ENCODE measurements at regions not wholly inside any gene's neighbourhood (a gene's known extent, or its start where the extent isn't known, plus 50 kb on each side); places are given as distances from the start of the nearest gene placed in this dataset.

DNA sequence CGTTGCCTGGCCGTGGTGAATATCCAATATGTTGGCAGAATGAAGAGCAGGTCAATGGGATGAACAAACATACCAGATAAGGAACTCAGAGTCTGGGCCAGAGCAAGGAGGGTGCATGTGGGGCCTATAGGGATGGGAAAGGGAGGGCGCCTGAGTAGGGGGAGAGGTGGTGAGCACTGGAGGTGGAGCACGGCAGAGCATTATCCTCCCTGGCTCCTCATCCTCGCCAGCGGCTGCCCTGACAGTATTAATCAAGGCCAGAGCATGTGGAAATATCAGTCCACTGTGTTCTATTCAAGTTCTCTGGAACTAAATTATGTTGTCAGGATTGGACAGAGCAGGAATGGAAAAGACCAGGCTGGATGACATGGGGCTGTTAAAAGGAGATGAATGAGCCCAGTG is 254.8 kb upstream of the ZMIZ1 start:
- TF ChIP-seq, protein P1, sequence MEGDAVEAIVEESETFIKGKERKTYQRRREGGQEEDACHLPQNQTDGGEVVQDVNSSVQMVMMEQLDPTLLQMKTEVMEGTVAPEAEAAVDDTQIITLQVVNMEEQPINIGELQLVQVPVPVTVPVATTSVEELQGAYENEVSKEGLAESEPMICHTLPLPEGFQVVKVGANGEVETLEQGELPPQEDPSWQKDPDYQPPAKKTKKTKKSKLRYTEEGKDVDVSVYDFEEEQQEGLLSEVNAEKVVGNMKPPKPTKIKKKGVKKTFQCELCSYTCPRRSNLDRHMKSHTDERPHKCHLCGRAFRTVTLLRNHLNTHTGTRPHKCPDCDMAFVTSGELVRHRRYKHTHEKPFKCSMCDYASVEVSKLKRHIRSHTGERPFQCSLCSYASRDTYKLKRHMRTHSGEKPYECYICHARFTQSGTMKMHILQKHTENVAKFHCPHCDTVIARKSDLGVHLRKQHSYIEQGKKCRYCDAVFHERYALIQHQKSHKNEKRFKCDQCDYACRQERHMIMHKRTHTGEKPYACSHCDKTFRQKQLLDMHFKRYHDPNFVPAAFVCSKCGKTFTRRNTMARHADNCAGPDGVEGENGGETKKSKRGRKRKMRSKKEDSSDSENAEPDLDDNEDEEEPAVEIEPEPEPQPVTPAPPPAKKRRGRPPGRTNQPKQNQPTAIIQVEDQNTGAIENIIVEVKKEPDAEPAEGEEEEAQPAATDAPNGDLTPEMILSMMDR (IDR thresholded peaks at IDR 0.05; ENCODE audit: low read depth, low read length, missing control alignments) = no peak
- no peak for DNase-seq (ENCODE audit: extremely low read depth, low read depth)
- no peak overlapping the region for H3K4me3 ChIP-seq (replicated peaks; ENCODE audit: low read depth, low read length)

DNA sequence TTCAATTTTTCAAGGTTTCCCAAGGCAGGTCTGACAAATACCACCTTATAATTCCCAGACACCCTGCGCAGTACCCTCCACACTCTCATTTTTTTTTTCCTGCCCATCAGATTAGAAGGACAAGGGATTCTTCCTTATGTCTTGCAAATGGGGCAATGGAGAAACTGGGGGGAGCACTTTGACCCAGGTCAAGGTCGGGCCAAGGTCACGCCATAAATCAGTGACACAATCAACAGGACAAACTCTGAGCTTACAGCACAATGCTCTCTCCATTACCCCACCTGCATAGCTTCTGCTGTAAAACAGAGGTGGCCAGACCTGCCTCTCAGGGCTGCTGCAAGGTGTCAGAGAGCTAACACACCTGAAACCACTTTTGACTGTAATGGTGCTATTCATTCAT is 254.4 kb upstream of the ZMIZ1 start:
- TF ChIP-seq, protein P1 (IDR thresholded peaks at IDR 0.05; ENCODE audit: low read depth, low read length, missing control alignments) = no peak
- no peak overlapping the region for H3K4me3 ChIP-seq (replicated peaks; ENCODE audit: low read depth, low read length)
- DNase-seq (ENCODE audit: extremely low read depth, low read depth) = no peak

DNA sequence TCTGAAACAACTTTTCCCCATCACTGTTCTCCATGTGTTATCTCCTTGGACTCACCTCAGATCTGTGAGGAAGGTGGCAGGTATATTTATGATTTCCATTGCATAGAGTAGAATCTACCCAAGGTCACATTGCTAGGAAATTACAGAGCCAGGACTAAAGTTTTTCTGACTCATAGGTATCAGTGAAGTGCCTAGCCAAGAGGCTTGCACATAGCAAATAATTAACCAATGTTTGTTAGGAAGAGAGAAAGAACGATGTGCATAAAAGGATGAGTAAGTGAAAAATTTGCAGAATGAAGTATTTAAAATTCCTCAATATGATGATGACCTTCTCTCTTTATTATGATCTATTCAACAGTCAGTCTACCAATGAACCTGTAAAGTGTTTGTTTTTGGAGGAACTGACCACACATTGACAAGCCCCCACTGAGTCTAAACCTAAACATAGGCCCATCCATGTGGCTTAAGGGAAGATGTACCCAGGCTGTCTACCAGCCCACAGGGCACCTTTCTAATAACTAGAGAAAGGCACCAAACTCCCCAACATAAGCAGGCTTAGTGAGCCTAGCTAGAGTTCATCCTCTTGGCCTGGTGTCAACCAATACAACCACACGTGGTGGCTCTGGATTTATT is 252.9 kb upstream of the ZMIZ1 start:
- TF ChIP-seq, protein P1 (IDR thresholded peaks at IDR 0.05; ENCODE audit: low read depth, low read length, missing control alignments) = no peak
- no peak overlapping the region for H3K4me3 ChIP-seq (replicated peaks; ENCODE audit: low read depth, low read length)
- DNase-seq (ENCODE audit: extremely low read depth, low read depth) = no peak

DNA sequence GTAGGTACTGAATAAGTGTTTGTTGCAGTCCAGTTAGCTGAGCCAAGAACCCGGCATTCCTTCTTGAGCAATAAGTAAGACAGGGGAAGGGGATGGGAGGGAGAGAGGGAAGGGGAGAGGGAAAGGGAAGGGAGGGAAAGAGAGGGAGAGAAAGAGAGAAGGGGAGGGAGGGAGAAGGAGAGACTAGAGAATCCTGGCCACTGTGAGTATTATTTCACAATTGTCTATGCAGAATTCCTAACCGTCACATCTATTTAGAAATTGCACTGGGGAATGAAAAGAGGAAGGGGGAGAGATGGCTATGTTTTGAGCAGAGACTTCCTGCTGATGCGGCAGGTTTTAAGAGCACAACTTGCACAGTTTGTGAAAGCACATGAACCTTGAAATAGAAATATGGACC is 251.4 kb upstream of the ZMIZ1 start:
- no peak for DNase-seq (ENCODE audit: extremely low read depth, low read depth)
- TF ChIP-seq, protein P1 (IDR thresholded peaks at IDR 0.05; ENCODE audit: low read depth, low read length, missing control alignments) = no peak
- H3K4me3 ChIP-seq (replicated peaks; ENCODE audit: low read depth, low read length) = no peak overlapping the region

DNA sequence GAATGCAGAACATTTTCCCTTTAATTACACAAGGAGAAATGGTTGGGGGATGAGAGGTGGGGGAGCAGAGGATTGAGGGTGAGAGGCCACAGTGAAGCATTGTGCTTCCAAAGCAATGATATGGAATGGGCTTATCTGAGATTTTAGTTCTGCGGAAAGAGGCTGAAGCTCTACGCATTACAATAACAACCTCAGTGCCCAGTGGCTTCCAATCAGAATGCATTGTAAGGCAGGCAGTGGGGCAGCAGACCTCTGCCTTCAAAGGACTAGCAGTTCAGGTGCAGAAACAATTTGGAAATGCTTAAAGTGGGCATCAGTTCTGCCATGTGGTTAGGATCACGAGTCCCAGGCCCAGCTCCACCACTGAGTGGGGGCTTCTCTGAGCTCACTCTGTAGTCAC is 251.0 kb upstream of the ZMIZ1 start:
- no peak overlapping the region for H3K4me3 ChIP-seq (replicated peaks; ENCODE audit: low read depth, low read length)
- TF ChIP-seq, protein P1 (IDR thresholded peaks at IDR 0.05; ENCODE audit: low read depth, low read length, missing control alignments) = no peak
- DNase-seq (ENCODE audit: extremely low read depth, low read depth) = no peak

DNA sequence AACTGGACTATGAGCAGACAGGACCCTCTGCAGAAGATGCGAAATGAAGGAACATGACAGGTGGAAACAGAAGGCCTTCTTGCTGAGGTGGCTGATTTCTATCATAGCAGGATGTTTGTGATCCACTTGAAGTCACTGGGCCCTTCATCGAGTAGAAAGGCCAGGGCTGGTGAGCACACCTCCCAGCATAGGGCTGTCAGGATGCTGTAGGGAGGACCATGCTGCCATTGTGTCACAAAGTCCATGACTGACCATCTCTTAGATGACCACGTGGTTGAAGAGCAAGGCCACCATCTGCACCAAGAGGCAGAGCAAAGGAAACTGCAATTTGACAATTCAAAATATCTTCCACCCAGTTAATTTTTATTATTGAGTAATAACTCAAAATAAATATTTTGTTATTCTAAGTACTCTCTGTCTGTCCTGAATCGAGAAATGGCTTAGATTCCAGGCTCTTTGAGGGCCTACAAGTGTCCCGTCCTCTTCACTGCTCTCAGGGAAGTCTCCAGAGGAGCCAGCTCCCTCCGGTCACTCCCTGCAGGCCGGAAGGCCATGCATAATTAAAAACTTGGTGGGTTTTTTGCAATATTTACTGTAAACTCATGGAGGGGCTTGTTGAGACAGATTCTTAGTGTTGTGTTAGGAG is 249.3 kb upstream of the ZMIZ1 start:
- TF ChIP-seq, protein P1 (IDR thresholded peaks at IDR 0.05; ENCODE audit: low read depth, low read length, missing control alignments) = no peak
- no peak overlapping the region for H3K4me3 ChIP-seq (replicated peaks; ENCODE audit: low read depth, low read length)
- no peak for DNase-seq (ENCODE audit: extremely low read depth, low read depth)

DNA sequence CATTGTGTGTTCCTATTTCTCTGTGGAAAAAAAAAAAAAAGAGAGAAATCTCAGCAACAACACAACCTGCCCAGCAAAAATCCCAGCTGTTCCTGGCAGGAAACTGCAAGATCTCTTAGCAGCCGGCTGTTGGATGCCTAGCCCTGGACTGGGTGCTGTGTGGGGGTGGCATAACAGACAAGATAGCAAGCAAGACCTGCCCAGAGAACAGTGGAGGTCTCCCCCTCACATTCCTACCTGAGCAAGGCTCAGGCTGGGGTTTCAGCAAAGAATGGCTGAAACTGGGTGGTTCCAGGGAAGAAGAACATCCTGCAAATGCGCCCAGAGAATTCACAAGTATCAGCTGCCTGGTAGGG is 248.8 kb upstream of the ZMIZ1 start:
- H3K4me3 ChIP-seq (replicated peaks; ENCODE audit: low read depth, low read length) = no peak overlapping the region
- TF ChIP-seq, protein P1 (IDR thresholded peaks at IDR 0.05; ENCODE audit: low read depth, low read length, missing control alignments) = no peak
- DNase-seq (ENCODE audit: extremely low read depth, low read depth) = no peak
